ENCODE measurements at regions not wholly inside any gene's neighbourhood (a gene's known extent, or its start where the extent isn't known, plus 50 kb on each side); places are given as distances from the start of the nearest gene placed in this dataset.

- H3K9me3 ChIP-seq (ENCODE audit: low read depth): no peaks in the 10 kb centered on the region
- H3K27me3 ChIP-seq (replicated peaks; ENCODE audit: insufficient read depth): no peaks in the 10 kb centered on the region
- H3F3A ChIP-seq (ENCODE audit: insufficient read depth): no peaks in the 10 kb centered on the region
- H3K4me2 ChIP-seq (ENCODE audit: unreplicated experiment): no peak overlapping the region
- no peak for TF ChIP-seq EZH2 (IDR thresholded peaks at IDR 0.05; ENCODE audit: insufficient read depth, poor library complexity, severe bottlenecking)
- TF ChIP-seq EZH2phosphoT487 (IDR thresholded peaks at IDR 0.05; ENCODE audit: insufficient read depth, low read depth): no peak
- no peak overlapping the region for H2AFZ ChIP-seq
- in situ Hi-C loops (cut with MboI): no loop called here
- no peaks in the 10 kb centered on the region for H3K9me2 ChIP-seq (ENCODE audit: insufficient read depth)
- 0% methylated on average over 1 of the region's 1 CpG for WGBS, 2 experiments (ENCODE audit: low coverage in 1 of 2, low lambda C conversion rate in 2 of 2, missing lambda C conversion rate in 2 of 2)
- H3K4me3 ChIP-seq: no peak overlapping the region
- H3K36me3 ChIP-seq (ENCODE audit: low read depth): no peaks in the 10 kb centered on the region
- H3K4me1 ChIP-seq (ENCODE audit: insufficient read depth): no peaks in the 10 kb centered on the region
- no peaks in the 10 kb centered on the region for H3K79me2 ChIP-seq (ENCODE audit: insufficient read depth)
- no peak for DNase-seq
- no peaks in the 10 kb centered on the region for H4K20me1 ChIP-seq (ENCODE audit: insufficient read depth)
- H3K9ac ChIP-seq: no peak overlapping the region
- H3K27ac ChIP-seq: no peak overlapping the region
Measured at GRCh38 chr16:35562471-35562870, 2103.1 kb downstream of the TP53TG3F start.

GRCh38 chr16:35562919-35563318, 2103.5 kb downstream of the TP53TG3F start:
- no peak overlapping the region for H3K4me2 ChIP-seq (ENCODE audit: unreplicated experiment)
- H2AFZ ChIP-seq: no peak overlapping the region
- no peaks in the 10 kb centered on the region for H3K9me2 ChIP-seq (ENCODE audit: insufficient read depth)
- no peaks in the 10 kb centered on the region for H3K27me3 ChIP-seq (replicated peaks; ENCODE audit: insufficient read depth)
- H3F3A ChIP-seq (ENCODE audit: insufficient read depth): no peaks in the 10 kb centered on the region
- TF ChIP-seq EZH2 (IDR thresholded peaks at IDR 0.05; ENCODE audit: insufficient read depth, poor library complexity, severe bottlenecking) (no peak), EZH2phosphoT487 (IDR thresholded peaks at IDR 0.05; ENCODE audit: insufficient read depth, low read depth) (no peak)
- no peaks in the 10 kb centered on the region for H3K79me2 ChIP-seq (ENCODE audit: insufficient read depth)
- H3K4me1 ChIP-seq (ENCODE audit: insufficient read depth): no peaks in the 10 kb centered on the region
- no peaks in the 10 kb centered on the region for H3K9me3 ChIP-seq (ENCODE audit: low read depth)
- no peak overlapping the region for H3K4me3 ChIP-seq
- 8 to 12% methylated on average over 1 of the region's 1 CpG for WGBS, 2 experiments (ENCODE audit: low coverage in 1 of 2, low lambda C conversion rate in 2 of 2, missing lambda C conversion rate in 2 of 2)
- no peaks in the 10 kb centered on the region for H3K36me3 ChIP-seq (ENCODE audit: low read depth)
- no peak overlapping the region for H3K27ac ChIP-seq
- H3K9ac ChIP-seq: no peak overlapping the region
- no peaks in the 10 kb centered on the region for H4K20me1 ChIP-seq (ENCODE audit: insufficient read depth)
- no peak for DNase-seq
- in situ Hi-C loops (cut with MboI): no loop called here

GRCh38 chr16:35564148-35564547, 2104.7 kb downstream of the TP53TG3F start:
- Histone ChIP-seq H3F3A (ENCODE audit: insufficient read depth) (no peaks in the 10 kb centered on the region), H3K4me1 (ENCODE audit: insufficient read depth) (no peaks in the 10 kb centered on the region), H3K9me3 (ENCODE audit: low read depth) (no peaks in the 10 kb centered on the region), H3K4me2 (ENCODE audit: unreplicated experiment) (no peak overlapping the region), H3K36me3 (ENCODE audit: low read depth) (no peaks in the 10 kb centered on the region), H3K27me3 (replicated peaks; ENCODE audit: insufficient read depth) (no peaks in the 10 kb centered on the region), H2AFZ (no peak overlapping the region), H3K4me3 (no peak overlapping the region), H3K27ac (no peak overlapping the region), H3K79me2 (ENCODE audit: insufficient read depth) (no peaks in the 10 kb centered on the region), H3K9me2 (ENCODE audit: insufficient read depth) (no peaks in the 10 kb centered on the region), H4K20me1 (ENCODE audit: insufficient read depth) (no peaks in the 10 kb centered on the region), H3K9ac (no peak overlapping the region)
- 49 to 54% methylated on average over 3 of the region's 3 CpGs for WGBS, 2 experiments (ENCODE audit: low coverage in 1 of 2, low lambda C conversion rate in 2 of 2, missing lambda C conversion rate in 2 of 2)
- TF ChIP-seq EZH2 (IDR thresholded peaks at IDR 0.05; ENCODE audit: insufficient read depth, poor library complexity, severe bottlenecking) (no peak), EZH2phosphoT487 (IDR thresholded peaks at IDR 0.05; ENCODE audit: insufficient read depth, low read depth) (no peak)
- in situ Hi-C loops (cut with MboI): no loop called here
- DNase-seq: no peak

DNA sequence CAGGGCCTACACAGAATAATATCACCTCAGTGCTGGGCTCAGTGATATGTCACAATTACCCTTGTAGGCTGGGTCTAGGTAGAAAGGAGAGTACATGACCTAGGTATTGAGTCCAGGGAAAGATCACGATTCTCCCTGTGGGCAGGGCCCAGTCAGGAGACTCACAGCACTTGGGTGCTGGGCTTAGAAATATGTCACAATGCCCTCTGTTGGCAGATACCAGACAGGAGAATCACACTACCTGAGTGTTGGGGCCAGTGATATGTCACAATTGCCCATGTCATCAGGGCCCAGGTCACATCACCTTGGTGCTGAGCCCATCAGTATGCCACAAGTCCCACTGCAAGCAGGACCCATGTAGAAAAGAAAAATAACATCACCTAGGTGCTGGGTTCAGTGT, 2105.5 kb downstream of the TP53TG3F start:
- DNase-seq: no peak
- Histone ChIP-seq H3K79me2 (ENCODE audit: insufficient read depth) (no peaks in the 10 kb centered on the region), H3K9me3 (ENCODE audit: low read depth) (no peaks in the 10 kb centered on the region), H3F3A (ENCODE audit: insufficient read depth) (no peaks in the 10 kb centered on the region), H3K36me3 (ENCODE audit: low read depth) (no peaks in the 10 kb centered on the region), H3K27me3 (replicated peaks; ENCODE audit: insufficient read depth) (no peaks in the 10 kb centered on the region), H3K27ac (no peak overlapping the region), H3K9ac (no peak overlapping the region), H3K4me3 (no peak overlapping the region), H4K20me1 (ENCODE audit: insufficient read depth) (no peaks in the 10 kb centered on the region), H3K4me1 (ENCODE audit: insufficient read depth) (no peaks in the 10 kb centered on the region), H3K9me2 (ENCODE audit: insufficient read depth) (no peaks in the 10 kb centered on the region), H2AFZ (no peak overlapping the region), H3K4me2 (ENCODE audit: unreplicated experiment) (no peak overlapping the region)
- WGBS, 2 experiments (ENCODE audit: low coverage in 1 of 2, low lambda C conversion rate in 2 of 2, missing lambda C conversion rate in 2 of 2): 0 to 5% methylated on average over 1 of the region's 1 CpG
- TF ChIP-seq EZH2phosphoT487 (IDR thresholded peaks at IDR 0.05; ENCODE audit: insufficient read depth, low read depth) (no peak), EZH2 (IDR thresholded peaks at IDR 0.05; ENCODE audit: insufficient read depth, poor library complexity, severe bottlenecking) (no peak)
- in situ Hi-C loops (cut with MboI): no loop called here

DNA sequence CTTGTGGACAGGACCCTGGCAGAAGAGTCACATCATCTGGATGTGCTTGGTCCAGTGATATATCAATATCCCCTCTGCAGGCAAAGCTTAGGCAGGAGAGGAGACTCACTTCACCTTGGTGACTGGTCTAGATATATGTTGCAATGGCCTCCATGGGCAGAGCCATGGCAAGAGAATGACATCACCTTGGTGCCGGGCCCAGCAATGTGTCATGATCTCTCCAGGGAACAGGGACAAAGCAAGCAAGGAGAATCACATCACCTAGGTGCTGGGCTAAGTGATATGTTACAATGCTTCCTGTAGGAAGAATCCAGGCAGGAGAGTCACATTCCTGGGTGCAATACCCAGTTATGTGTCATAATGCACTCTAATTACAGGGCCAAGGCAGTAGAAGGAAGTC, 2106.2 kb downstream of the TP53TG3F start:
- WGBS, 2 experiments (ENCODE audit: low coverage in 1 of 2, low lambda C conversion rate in 2 of 2, missing lambda C conversion rate in 2 of 2): 30 to 33% methylated on average over 1 of the region's 1 CpG
- in situ Hi-C loops (cut with MboI): no loop called here

More for the DNA sequence above, 2106.2 kb downstream of the TP53TG3F start:
- Histone ChIP-seq H3K79me2 (ENCODE audit: insufficient read depth) (no peaks in the 10 kb centered on the region), H4K20me1 (ENCODE audit: insufficient read depth) (no peaks in the 10 kb centered on the region), H3F3A (ENCODE audit: insufficient read depth) (no peaks in the 10 kb centered on the region), H3K9me3 (ENCODE audit: low read depth) (no peaks in the 10 kb centered on the region), H2AFZ (no peak overlapping the region), H3K9ac (no peak overlapping the region), H3K4me3 (no peak overlapping the region), H3K27ac (no peak overlapping the region), H3K36me3 (ENCODE audit: low read depth) (no peaks in the 10 kb centered on the region), H3K27me3 (replicated peaks; ENCODE audit: insufficient read depth) (no peaks in the 10 kb centered on the region), H3K4me2 (ENCODE audit: unreplicated experiment) (no peak overlapping the region), H3K9me2 (ENCODE audit: insufficient read depth) (no peaks in the 10 kb centered on the region), H3K4me1 (ENCODE audit: insufficient read depth) (no peaks in the 10 kb centered on the region)
- no peak for DNase-seq
- TF ChIP-seq EZH2phosphoT487 (IDR thresholded peaks at IDR 0.05; ENCODE audit: insufficient read depth, low read depth) (no peak), EZH2 (IDR thresholded peaks at IDR 0.05; ENCODE audit: insufficient read depth, poor library complexity, severe bottlenecking) (no peak)

Data from GM23248 (cell line).